ENCODE measurements at regions not wholly inside any gene's neighbourhood (a gene's known extent, or its start where the extent isn't known, plus 50 kb on each side); places are given as distances from the start of the nearest gene placed in this dataset.

GRCh38 chr11:36775756-36776155 lies 177.7 kb upstream of the RAG2 start:
- TF ChIP-seq CTCF (IDR thresholded peaks at IDR 0.05): no peak
- no peak for TF ChIP-seq POLR2AphosphoS5 (IDR thresholded peaks at IDR 0.05; ENCODE audit: low read depth, low read length)
- no peak for TF ChIP-seq REST (IDR thresholded peaks at IDR 0.05; ENCODE audit: insufficient read depth in 1 of 2, low read depth in 2 of 2, low read length in 1 of 2)
- TF ChIP-seq TCF7L2 (IDR thresholded peaks at IDR 0.05; ENCODE audit: low read depth, low read length): no peak
- TF ChIP-seq SIN3A (IDR thresholded peaks at IDR 0.05; ENCODE audit: borderline replicate concordance, insufficient read depth, low read depth, low read length): no peak

All from Panc1 (cell line).